GM12872 (cell line): ENCODE measurements at regions not wholly inside any gene's neighbourhood (a gene's known extent, or its start where the extent isn't known, plus 50 kb on each side); places are given as distances from the start of the nearest gene placed in this dataset.

ENCODE experiments used
- CTCF ChIP-seq: IDR thresholded peaks from 3 replicates; pipeline ENCODE4 v1.5.1; 2011; ENCODE audit warnings: low read depth, mild to moderate bottlenecking, low read length, moderate library complexity; ENCODE audit not compliant: insufficient read depth

- TF ChIP-seq CTCF, result no peak
Observed at GRCh38 chr6:88367248-88367647, 201.1 kb upstream of the CNR1 start.

- no peak for TF ChIP-seq CTCF
Observed at GRCh38 chr6:88366672-88367071, 200.5 kb upstream of the CNR1 start.

GRCh38 chr6:88365656-88366055 lies 199.5 kb upstream of the CNR1 start:
- TF ChIP-seq CTCF, result no peak

GRCh38 chr6:88365230-88365629 lies 199.1 kb upstream of the CNR1 start:
- no peak for TF ChIP-seq CTCF

GRCh38 chr6:88361754-88362153 lies 195.6 kb upstream of the CNR1 start:
- TF ChIP-seq CTCF, result no peak

GRCh38 chr6:88361298-88361697 lies 195.2 kb upstream of the CNR1 start:
- TF ChIP-seq CTCF, result no peak

GRCh38 chr6:88360203-88360797 lies 194.2 kb upstream of the CNR1 start:
- TF ChIP-seq CTCF, result no peak

GRCh38 chr6:88359530-88360202 lies 193.5 kb upstream of the CNR1 start:
- no peak for TF ChIP-seq CTCF
